Skin epidermis (tissue), 12 donors: ENCODE measurements at regions not wholly inside any gene's neighbourhood (a gene's known extent, or its start where the extent isn't known, plus 50 kb on each side); places are given as distances from the start of the nearest gene placed in this dataset.
"Not testable (repeated sequence)": the region's sequence is repeated elsewhere in the genome, so short reads cannot be mapped to it uniquely, and the experiment has no call there.

ENCODE experiments used
- H3K27ac ChIP-seq, 21 experiments: fragments of 200-600 bp; sonication (generic) in 11 of 21; one replicate each; pipeline ENCODE4 v1.5.0; 2020; ENCODE audit warnings: mild to moderate bottlenecking in 3 of 21, inconsistent platforms in 2 of 21, moderate library complexity in 2 of 21
- H3K4me3 ChIP-seq, 7 experiments: fragments of 200-600 bp; sonication (generic) in 2 of 7; one replicate each; pipeline ENCODE4 v1.5.0; 2020; ENCODE audit warnings: inconsistent platforms in 2 of 7, mild to moderate bottlenecking in 2 of 7, moderate library complexity in 1 of 7

DNA sequence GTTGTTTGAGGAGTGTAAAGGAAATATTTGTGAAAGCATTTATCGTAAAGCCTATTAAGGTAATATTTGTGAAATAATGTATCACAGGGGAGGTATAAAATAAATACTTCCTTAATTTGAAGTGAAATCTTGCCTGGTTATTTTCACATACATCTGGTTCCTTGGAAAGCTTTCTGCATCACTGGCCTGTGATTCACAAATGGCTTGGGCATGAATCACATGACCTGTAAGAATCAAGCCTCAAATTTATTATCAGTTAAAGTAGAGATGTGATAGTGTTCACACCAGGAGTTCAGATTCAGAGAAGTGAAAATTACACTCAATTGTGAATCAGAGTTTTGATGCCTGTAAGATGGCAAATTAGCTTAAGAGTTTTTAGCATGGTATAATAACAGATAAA is 1911.4 kb downstream of the STIM2 start:
- no peak overlapping the region for H3K4me3 ChIP-seq
- H3K27ac ChIP-seq: no peak overlapping the region

DNA sequence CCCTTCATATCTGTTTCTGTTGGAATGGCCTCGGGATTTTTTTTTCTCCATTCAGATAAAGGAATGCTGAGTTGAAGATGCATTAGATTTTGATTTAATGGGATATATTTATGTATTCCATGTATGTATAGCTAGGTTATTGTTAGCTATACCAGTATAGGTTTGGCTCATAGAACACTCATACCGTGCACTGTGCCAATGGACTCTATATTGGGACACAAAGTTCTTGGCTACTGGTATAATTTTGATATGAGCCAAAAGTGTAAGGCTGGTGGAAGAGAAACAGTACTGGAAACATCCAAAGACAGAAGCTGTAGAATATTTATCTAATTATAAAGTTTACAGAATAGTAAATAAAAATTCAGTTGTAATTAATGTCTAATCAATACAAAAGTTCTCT is 1912.1 kb downstream of the STIM2 start:
- Histone ChIP-seq H3K4me3 (no peak overlapping the region), H3K27ac (no peak overlapping the region)

- Histone ChIP-seq H3K27ac (no peak overlapping the region), H3K4me3 (no peak overlapping the region)
Measured at GRCh38 chr4:28774344-28774743, 1913.7 kb downstream of the STIM2 start.

- no peak overlapping the region for H3K27ac ChIP-seq
- no peak overlapping the region for H3K4me3 ChIP-seq
Measured at GRCh38 chr4:28776004-28776403, 1915.4 kb downstream of the STIM2 start.

GRCh38 chr4:28784188-28784587 is 1923.5 kb downstream of the STIM2 start:
- no peak overlapping the region for H3K27ac ChIP-seq
- no peak overlapping the region for H3K4me3 ChIP-seq

GRCh38 chr4:28787947-28788346 is 1927.3 kb downstream of the STIM2 start:
- Histone ChIP-seq H3K27ac (no peak overlapping the region), H3K4me3 (no peak overlapping the region)

DNA sequence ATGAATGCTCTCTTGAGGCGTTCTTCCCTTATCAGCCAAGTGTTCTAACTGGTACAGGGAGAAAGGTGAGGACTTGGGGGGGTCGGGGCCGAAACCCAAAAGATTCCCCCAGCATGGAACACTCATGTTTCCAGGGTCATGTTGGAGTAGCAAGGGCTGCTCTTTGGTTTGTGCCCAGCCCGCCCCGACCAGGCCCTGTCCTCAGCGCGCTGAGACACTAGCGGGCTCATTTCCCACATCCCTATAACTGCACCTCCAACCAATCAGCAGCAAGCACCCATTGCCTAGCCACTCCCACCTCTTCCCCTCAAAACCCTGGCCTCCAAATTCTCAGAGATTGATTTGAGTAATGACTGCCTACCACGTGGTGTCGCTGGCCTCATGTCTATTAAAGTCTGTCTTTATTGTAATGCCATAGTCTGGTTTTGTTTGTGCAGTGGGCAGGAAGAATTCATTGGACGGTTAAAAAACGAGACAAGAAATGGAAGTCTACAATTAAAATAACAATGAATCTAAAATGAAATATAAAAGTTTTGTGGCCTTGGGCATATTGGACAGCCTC is 1928.4 kb downstream of the STIM2 start:
- Histone ChIP-seq H3K4me3 (no peak overlapping the region), H3K27ac (no peak overlapping the region)

DNA sequence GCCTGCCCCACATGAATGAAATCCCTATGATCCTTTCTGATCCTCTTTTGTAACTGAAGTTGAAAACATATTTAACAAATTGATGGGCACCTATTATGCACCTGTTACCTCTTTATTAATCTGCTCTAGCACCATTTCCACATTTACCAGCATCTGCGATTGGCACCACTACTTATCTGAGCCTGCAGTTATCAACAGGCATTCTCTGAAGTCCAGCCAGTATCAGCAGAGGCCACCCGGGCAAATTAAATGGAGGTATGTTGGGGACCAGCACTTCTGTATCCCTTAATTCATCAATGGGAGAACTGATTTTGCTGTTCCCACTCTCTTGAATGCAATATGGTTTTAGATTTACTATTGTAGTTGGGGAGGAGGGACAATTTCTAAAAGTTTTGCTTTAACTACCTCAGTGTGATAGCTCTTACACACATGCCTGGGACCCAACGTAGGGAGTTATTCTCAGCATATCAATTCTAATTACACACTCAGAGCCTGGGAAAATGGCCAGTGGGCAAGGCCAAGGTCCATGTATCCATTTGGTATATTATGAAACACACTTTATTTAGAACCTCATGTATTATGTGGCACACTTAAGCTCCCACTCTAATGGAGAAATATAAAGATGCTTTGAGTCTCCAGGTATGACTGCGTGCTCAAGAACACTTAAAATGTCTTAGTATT is 1927.1 kb upstream of the PCDH7 start:
- Histone ChIP-seq H3K4me3 (no peak overlapping the region), H3K27ac (no peak overlapping the region)

DNA sequence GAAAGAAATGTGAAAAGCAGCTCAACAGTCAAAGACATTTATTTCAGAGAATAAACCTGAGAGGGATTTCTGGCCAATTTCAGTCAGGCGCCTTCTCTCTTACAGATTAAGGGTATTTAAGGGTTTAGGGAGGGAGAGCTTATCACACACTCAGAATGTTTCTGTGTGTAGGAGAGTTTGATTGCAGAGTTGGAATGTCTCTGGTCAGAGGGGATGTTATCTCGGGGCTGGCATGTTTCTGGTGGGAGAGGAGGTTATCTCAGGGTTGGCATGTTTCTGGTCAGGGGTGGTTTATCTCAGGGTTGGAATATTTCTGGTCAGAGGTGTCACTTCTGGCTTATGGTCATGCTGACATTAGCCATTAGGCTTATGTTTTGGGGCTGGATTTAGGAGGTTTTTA is 1920.5 kb upstream of the PCDH7 start:
- Histone ChIP-seq H3K27ac (no peak overlapping the region), H3K4me3 (no peak overlapping the region)

DNA sequence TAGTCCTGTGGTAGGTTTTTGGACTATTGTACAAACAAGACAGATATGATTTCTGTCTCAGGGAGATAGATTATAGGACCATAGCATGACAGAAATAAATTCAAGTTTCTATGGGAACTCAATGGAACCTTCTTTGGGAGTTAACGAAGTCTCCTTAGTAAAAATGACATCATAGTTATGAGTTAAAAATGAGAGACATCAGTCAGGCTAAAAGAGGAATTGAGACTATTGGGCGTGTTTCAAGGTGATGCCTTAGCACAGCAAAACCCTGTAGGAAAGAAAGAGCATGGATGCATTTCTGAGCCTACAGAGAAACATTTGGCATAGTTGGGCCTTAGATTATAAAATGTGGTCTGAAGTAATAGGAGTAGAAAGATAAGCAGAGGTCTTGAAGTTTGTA is 1909.1 kb upstream of the PCDH7 start:
- Histone ChIP-seq H3K4me3 (no peak overlapping the region), H3K27ac (no peak overlapping the region)

GRCh38 chr4:28822163-28822562 is 1898.0 kb upstream of the PCDH7 start:
- Histone ChIP-seq H3K27ac (no peak overlapping the region), H3K4me3 (no peak overlapping the region)

GRCh38 chr4:28827866-28828265 is 1892.3 kb upstream of the PCDH7 start:
- Histone ChIP-seq H3K27ac (no peak overlapping the region), H3K4me3 (no peak overlapping the region)

GRCh38 chr4:28831867-28832266 is 1888.3 kb upstream of the PCDH7 start:
- no peak overlapping the region for H3K4me3 ChIP-seq
- H3K27ac ChIP-seq: no peak overlapping the region

GRCh38 chr4:28832444-28832843 is 1887.7 kb upstream of the PCDH7 start:
- Histone ChIP-seq H3K4me3 (no peak overlapping the region), H3K27ac (no peak overlapping the region)

DNA sequence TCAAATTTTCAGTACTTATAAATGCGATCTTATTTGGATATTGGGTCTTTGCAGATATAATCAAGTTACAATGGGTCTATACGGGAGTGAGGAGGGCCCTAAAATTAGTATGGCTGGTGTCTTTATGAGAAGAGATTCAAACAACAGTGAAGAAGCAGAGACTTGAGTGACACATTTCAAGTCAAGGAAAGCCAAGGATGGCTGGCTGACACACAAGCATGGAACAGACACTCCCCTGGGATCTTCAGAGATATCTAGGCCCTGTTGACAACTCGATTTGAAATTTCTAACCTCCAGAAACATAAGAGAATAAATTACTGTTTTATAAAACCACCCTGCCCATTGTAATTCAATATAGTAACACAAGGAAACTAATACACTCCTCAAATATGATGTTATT is 1886.0 kb upstream of the PCDH7 start:
- Histone ChIP-seq H3K27ac (no peak overlapping the region), H3K4me3 (no peak overlapping the region)

DNA sequence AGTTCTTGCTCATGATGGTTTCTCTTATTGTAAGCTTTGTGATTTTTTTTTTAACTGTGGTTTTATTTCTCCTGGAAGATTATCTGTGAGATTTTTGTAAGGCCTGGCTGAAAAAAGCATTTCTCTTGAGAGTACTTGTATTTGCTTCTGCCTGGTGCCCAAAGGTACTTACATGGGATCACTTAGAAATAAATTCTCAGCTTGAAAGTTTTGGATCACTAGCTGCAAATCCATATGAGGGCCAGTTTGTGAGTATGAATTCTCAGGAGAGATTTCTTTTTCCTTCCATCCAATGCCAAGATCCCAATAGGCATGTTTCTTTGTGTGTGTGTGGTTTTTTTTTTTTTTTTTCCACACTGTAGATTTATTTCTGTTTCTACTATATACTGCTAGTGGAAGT is 1884.7 kb upstream of the PCDH7 start:
- H3K4me3 ChIP-seq: no peak overlapping the region

DNA sequence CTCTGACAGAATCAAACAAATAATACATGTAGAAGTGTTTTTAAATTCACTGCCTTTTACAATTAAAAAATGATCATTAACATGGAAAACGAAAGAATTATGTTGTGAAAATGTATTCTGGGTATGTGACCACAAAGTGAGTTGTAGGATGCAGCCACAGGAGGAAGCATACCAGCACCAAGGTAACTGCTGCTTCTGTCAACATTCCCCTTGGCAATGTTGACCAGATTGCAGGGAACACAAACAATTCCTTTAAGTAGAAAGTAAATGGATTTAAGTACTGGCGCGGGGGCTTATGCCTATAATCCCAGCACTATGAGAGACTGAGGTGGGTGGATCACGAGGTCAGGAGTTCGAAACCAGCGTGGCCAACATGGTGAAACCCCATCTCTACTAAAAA is 1877.9 kb upstream of the PCDH7 start:
- no peak overlapping the region for H3K27ac ChIP-seq
- H3K4me3 ChIP-seq: no peak overlapping the region

More for the DNA sequence above, 1884.7 kb upstream of the PCDH7 start:
- no peak overlapping the region for H3K27ac ChIP-seq

DNA sequence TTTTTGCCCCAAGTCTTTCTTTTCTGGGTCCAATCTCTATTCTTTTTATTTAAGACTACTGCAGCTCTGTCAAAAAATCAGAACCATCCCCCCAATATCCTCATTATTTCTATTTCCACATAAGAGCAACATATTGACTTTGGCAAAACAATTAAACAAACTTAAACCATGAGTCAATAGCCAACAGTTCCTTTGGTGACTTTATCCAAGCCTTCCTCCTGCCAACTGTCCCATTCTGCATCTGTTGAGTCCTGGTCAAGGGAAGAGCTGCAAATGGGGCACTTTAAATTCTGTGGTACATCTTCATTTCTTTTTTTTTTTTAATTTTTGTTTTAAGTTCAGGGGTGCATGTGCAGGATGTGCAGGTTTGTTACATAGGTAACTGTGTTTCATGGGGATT is 1875.0 kb upstream of the PCDH7 start:
- H3K4me3 ChIP-seq: no peak overlapping the region
- H3K27ac ChIP-seq: no peak overlapping the region

DNA sequence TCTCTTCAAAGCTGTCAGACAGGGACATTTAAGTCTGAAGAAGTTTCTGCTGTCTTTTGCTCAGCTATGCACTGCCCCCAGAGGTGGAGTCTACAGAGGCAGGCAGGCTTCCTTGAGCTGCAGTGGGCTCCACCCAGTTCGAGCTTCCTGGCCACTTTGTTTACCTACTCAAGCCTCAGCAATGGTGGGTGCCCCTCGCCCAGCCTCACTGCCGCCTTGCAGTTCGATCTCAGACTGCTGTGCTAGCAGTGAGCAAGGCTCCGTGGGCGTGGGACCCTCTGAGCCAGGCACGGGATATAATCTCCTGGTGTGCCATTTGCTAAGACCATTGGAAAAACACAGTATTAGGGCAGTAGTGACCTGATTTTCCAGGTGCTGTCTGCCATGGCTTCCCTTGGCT is 1863.1 kb upstream of the PCDH7 start:
- not testable (repeated sequence) for H3K27ac ChIP-seq, H3K4me3 ChIP-seq

DNA sequence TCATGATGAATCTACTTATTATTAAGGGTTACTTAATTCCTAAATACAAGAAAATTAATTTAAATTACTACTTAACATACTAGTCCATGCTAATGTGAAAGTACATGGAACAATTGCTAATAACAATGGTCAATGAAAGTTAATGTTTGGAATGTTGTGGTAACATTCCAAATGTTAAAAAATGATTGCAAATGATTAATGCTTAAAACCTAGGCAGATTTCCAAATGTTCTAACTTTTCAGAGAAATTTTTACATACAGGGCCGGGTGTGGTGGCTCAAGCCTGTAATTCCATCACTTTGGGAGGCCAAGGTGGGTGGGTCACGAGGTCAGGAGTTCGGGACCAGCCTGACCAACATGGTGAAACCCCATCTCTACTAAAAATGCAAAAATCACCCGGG is 1851.3 kb upstream of the PCDH7 start:
- Histone ChIP-seq H3K4me3 (no peak overlapping the region), H3K27ac (no peak overlapping the region)

DNA sequence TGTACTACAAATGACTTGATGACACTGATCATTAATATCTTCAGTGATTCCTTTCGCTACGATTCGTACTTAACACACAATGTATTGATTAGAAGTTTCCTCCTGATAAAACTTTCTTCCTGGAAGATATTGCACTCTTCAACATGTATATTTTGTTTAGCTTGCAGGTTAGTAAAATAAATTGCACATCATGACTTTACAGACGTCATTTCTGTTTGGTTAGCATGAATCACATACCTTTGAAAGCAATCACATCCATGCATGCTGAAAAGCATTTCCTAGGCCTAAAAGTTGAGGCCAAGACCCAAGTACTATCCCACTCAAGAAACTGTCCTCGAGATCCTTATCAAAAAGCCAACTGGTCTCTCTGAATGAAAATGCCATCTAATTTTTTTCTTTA is 1841.0 kb upstream of the PCDH7 start:
- Histone ChIP-seq H3K27ac (no peak overlapping the region), H3K4me3 (no peak overlapping the region)

- Histone ChIP-seq H3K27ac (no peak overlapping the region), H3K4me3 (no peak overlapping the region)
Measured at GRCh38 chr4:28879900-28880299, 1840.3 kb upstream of the PCDH7 start.
